WERI-Rb-1 (cell line): ENCODE measurements at regions not wholly inside any gene's neighbourhood (a gene's known extent, or its start where the extent isn't known, plus 50 kb on each side); places are given as distances from the start of the nearest gene placed in this dataset.
"Not testable (repeated sequence)": the region's sequence is repeated elsewhere in the genome, so short reads cannot be mapped to it uniquely, and the experiment has no call there.

Experiments used
- DNase-seq: peaks from one replicate; pipeline ENCODE4 v3.0.0-alpha.2; 2020
- H3K27ac ChIP-seq: fragments of 250-450 bp; sonication (Bioruptor Pico); 2 replicates; pipeline ENCODE4 v1.5.1; 2020; ENCODE audit warnings: mild to moderate bottlenecking, moderate library complexity
- H3K27me3 ChIP-seq: fragments of 250-450 bp; sonication (Bioruptor Pico); 2 replicates; pipeline ENCODE4 v1.5.1; 2021; ENCODE audit warnings: mild to moderate bottlenecking, low read depth, moderate library complexity; ENCODE audit not compliant: insufficient read depth, severe bottlenecking
- H3K36me3 ChIP-seq: fragments of 250-450 bp; sonication (Bioruptor Pico); 2 replicates; pipeline ENCODE4 v1.5.1; 2020; ENCODE audit warnings: mild to moderate bottlenecking, moderate library complexity
- H3K4me3 ChIP-seq: 2 replicates; pipeline ENCODE4 v1.5.1; 2011; ENCODE audit warnings: low read depth, mild to moderate bottlenecking, control low read depth, low read length
- H3K9me3 ChIP-seq: fragments of 250-450 bp; sonication (Bioruptor Pico); 2 replicates; pipeline ENCODE4 v1.5.1; 2021; ENCODE audit warnings: mild to moderate bottlenecking, moderate library complexity; ENCODE audit not compliant: severe bottlenecking
- TF ChIP-seq, protein P1 (sequence below): IDR thresholded peaks from 2 replicates; pipeline ENCODE4 v1.5.1; 2011; ENCODE audit warnings: low read depth, mild to moderate bottlenecking, control low read depth, inconsistent platforms, low read length

- Histone ChIP-seq H3K27me3 (no peaks in the 10 kb centered on the region), H3K9me3 (peaks cover 2% of the 10 kb centered on the region), H3K36me3 (no peaks in the 10 kb centered on the region), H3K27ac (no peak overlapping the region), H3K4me3 (no peak overlapping the region)
- no peak for DNase-seq
- TF ChIP-seq, protein P1, sequence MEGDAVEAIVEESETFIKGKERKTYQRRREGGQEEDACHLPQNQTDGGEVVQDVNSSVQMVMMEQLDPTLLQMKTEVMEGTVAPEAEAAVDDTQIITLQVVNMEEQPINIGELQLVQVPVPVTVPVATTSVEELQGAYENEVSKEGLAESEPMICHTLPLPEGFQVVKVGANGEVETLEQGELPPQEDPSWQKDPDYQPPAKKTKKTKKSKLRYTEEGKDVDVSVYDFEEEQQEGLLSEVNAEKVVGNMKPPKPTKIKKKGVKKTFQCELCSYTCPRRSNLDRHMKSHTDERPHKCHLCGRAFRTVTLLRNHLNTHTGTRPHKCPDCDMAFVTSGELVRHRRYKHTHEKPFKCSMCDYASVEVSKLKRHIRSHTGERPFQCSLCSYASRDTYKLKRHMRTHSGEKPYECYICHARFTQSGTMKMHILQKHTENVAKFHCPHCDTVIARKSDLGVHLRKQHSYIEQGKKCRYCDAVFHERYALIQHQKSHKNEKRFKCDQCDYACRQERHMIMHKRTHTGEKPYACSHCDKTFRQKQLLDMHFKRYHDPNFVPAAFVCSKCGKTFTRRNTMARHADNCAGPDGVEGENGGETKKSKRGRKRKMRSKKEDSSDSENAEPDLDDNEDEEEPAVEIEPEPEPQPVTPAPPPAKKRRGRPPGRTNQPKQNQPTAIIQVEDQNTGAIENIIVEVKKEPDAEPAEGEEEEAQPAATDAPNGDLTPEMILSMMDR = no peak
These were observed 105.9 kb upstream of the GNAI1 start for GRCh38 chr7:80028717-80029116.

DNA sequence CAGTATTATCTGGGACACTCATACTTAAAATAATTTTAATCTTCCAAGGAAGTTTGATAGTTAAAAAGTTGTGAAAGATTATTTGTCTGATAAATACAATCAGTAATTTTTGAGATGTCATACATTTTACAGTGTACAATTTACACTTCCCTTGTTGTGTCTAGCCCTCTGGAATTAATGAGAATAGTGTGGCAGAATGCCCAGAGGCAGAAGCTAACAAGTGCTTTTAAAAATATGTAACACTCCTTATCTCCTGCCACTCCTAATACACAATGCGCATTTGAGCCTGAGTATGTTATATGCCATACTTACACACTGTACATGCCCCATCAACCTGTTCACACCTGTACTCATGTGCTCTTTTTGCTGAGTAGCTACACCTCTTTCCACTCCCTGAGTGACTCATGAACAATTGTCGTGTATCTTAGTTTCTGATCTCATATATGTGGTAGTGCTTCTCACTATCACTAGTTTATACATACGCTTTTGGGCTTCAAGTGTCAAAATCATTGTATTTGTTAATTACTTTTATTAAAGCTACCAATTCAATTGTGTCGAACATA is 106.9 kb upstream of the GNAI1 start:
- no peak overlapping the region for H3K4me3 ChIP-seq
- H3K27me3 ChIP-seq = no peaks in the 10 kb centered on the region
- H3K9me3 ChIP-seq = peaks cover 2% of the 10 kb centered on the region
- no peak overlapping the region for H3K27ac ChIP-seq
- no peak for DNase-seq
- TF ChIP-seq, protein P1 = no peak
- H3K36me3 ChIP-seq = no peaks in the 10 kb centered on the region

GRCh38 chr7:80026766-80027165 is 107.9 kb upstream of the GNAI1 start:
- Histone ChIP-seq H3K27ac (no peak overlapping the region), H3K4me3 (no peak overlapping the region), H3K27me3 (no peaks in the 10 kb centered on the region), H3K9me3 (peaks cover 2% of the 10 kb centered on the region), H3K36me3 (no peaks in the 10 kb centered on the region)
- TF ChIP-seq, protein P1 = no peak
- DNase-seq = no peak

DNA sequence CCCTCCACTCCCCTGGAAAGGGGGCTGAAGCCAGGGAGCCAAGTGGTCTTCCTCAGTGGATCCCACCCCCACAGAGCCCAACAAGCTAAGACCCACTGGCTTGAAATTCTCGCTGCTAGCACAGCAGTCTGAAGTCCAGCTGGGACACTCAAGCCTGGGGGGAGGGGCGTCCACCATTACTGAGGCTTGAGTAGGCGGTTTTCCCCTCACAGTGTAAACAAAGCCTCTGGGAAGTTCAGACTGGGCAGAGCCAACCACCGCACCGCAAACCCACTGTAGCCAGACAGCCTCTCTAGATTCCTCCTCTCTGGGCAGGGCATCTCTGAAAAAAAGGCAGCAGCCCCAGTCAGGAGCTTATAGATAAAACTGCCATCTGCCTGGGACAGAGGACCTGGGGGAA is 114.4 kb upstream of the GNAI1 start:
- H3K9me3 ChIP-seq, H3K27ac ChIP-seq, H3K27me3 ChIP-seq, H3K36me3 ChIP-seq, H3K4me3 ChIP-seq: not testable (repeated sequence)
- peak; percentile 14 for DNase-seq

- not testable (repeated sequence) for H3K27ac ChIP-seq, H3K4me3 ChIP-seq, DNase-seq, H3K9me3 ChIP-seq, H3K36me3 ChIP-seq, H3K27me3 ChIP-seq
These were observed 114.8 kb upstream of the GNAI1 start for GRCh38 chr7:80019809-80020207.

DNA sequence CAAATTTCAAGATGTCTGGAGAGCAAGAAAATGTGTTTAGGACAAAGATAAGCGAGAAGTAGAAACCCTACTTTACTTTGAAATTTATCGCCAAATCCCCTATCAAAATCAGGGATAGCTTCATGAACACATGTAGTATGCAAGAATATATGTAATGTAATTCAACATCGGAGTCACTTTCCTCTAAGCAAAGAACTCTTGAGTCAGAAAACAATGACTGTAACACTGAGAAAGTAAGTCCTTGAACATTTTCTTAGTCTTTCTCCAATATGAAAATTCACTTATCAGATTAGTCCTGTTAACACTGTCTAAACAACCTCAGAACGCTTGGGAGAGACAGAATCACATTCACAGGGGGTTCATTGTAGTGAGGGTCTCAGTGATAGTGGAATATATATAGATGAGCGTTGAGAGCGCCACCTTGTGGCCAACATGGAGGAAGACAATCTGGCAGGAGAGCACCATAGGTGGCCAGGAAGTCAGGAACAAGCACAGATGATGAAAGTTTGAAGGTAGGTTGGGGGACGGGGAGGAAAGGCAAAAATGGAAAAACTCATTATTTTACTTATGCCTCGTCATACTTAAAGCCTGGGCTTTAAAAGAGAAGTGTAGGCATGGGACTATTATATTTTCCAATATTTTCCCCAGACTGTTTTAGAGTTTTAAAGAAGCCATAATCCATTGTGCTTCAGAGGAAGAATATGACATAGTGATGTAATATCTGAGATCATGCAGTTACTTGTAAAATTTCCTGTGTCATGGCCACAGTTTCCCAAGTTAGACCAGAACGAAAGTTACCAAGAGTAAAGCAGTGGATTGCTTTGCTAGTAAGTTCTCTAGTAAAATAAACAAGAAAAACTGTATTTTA is 115.5 kb upstream of the GNAI1 start:
- Histone ChIP-seq H3K9me3 (no peaks in the 10 kb centered on the region), H3K4me3 (no peak overlapping the region), H3K36me3 (no peaks in the 10 kb centered on the region), H3K27me3 (no peaks in the 10 kb centered on the region), H3K27ac (no peak overlapping the region)
- DNase-seq = peak; percentile 43
- TF ChIP-seq, protein P1 = peak; percentile 69
